GM12891 (cell line): ENCODE measurements at regions not wholly inside any gene's neighbourhood (a gene's known extent, or its start where the extent isn't known, plus 50 kb on each side); places are given as distances from the start of the nearest gene placed in this dataset.

ENCODE experiments used
- POLR2A ChIP-seq: IDR thresholded peaks from 2 replicates; pipeline ENCODE4 v1.6.1; 2011; ENCODE audit warnings: low read depth, low read length, control low read depth
- POLR2AphosphoS5 ChIP-seq: IDR thresholded peaks from 2 replicates; pipeline ENCODE4 v1.6.1; 2011; ENCODE audit warnings: low read depth, low read length, control low read depth
- POU2F2 ChIP-seq: IDR thresholded peaks from 2 replicates; pipeline ENCODE4 v1.6.1; 2011; ENCODE audit warnings: low read depth, mild to moderate bottlenecking, control low read depth, low read length, moderate library complexity
- TAF1 ChIP-seq: IDR thresholded peaks from 2 replicates; pipeline ENCODE4 v1.6.1; 2011; ENCODE audit warnings: low read depth, low read length, control low read depth

DNA sequence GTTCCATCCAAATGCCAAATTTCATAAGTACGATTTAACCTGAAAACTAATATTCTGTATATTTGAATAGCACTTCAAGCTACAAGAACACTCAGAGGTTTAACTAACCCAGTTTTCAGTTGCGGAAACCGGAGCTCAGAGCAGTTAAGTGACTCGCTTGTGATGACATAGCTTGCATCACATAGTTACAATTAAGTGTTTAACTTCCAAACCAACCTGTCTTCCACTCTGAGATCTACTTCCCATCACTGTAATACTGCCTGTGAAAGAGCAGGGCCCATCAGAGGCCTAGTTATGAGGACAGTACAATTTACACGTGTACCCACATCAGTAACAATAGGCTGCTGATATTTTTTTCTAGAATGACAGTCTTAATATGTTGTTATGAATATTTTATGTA lies 120.3 kb downstream of the MAD2L1 start:
- TF ChIP-seq POLR2A (no peak), POLR2AphosphoS5 (no peak), TAF1 (no peak), POU2F2 (no peak)
